NCI-H345 treated with DMSO at 0.1 percent for 48 hours (cell line): ENCODE measurements at regions not wholly inside any gene's neighbourhood (a gene's known extent, or its start where the extent isn't known, plus 50 kb on each side); places are given as distances from the start of the nearest gene placed in this dataset.
"Not testable (repeated sequence)": the region's sequence is repeated elsewhere in the genome, so short reads cannot be mapped to it uniquely, and the experiment has no call there.

Experiments used
- DNase-seq: peaks from one replicate; lab custom pipeline; 2025; ENCODE audit not compliant: unreplicated experiment; lab: John Stamatoyannopoulos, UW

DNA sequence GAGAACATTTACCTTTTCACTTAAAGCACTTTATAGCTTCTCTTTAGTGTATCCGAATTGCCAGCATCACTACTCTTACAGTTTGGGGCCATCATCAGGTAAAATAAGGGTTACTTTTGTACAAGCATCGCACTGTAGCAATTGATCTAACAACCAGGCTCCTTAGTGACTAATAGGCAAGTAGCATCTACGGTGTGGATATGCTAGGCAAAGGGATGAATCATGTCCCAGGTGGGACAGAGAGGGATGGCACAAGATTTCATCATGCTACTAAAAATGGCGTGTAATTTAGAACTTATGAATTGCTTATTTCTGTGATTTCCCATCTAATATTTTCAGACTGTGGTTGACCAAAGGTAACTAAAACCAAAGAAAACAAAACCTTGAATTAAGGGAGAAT, 582.3 kb downstream of the KCNH5 start:
- DNase-seq, result no peak

DNA sequence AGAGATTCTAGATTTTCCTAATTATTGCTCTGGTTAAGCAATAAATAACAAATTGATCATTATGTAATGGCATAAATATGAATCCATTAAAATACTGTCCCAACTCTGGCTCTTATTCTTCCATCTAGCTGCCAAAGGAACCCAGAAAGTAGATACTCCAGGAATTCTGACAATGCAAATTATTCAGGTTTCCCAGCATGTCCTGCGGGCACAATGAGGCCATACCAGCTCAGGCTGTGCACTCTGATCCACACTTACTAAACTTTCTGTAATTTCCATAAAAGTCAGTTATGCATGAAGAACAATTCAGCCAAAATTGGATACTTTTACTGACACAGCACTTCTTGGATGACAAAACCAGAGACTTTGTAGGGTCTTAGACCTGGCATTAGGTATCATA, 576.3 kb downstream of the KCNH5 start:
- DNase-seq, result no peak

GRCh38 chr14:62470935-62471334, 574.3 kb downstream of the KCNH5 start:
- no peak for DNase-seq

- DNase-seq, result no peak
Observed at GRCh38 chr14:62491146-62491545, 554.1 kb downstream of the KCNH5 start.

DNA sequence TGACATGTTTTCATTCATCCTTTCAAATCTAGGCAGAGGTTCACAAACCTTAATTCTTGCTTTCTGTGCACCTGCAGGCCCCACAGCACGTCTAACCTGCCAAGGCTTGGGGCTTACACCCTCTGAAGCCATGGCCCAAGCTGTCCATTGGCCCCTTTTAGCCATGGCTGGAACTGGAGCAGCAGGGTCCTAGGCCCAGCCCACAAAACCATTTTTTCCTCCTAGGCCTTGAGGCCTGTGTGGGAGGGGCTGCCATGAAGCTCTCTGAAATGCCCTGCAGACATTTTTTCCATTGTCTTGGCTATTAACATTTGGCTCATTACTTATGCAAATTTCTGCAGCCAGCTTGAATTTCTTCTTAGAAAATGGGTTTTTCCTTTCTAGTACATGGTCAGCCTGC, 547.5 kb downstream of the KCNH5 start:
- no peak for DNase-seq

- no peak for DNase-seq
Observed at GRCh38 chr14:62501021-62501750, 544.1 kb downstream of the KCNH5 start.

DNA sequence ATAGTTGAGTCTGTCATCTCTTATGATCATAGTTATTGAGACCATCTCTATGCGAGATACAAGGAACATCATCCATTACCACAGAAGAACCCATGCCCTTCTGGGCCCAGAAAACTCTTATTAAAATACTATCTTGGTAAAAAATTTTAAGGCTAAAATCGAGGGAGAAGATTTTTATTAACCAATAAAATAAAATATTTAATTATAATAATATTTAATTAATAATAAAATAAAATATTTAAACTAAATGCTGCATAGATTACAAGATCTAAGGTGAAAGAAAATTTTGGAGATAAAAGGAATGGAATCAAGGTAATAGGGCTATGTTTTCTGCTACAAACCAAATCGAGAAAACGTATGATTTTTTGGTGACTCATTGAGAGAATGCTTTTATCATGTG, 540.2 kb downstream of the KCNH5 start:
- DNase-seq, result no peak

- DNase-seq, result not testable (repeated sequence)
Observed at GRCh38 chr14:62521309-62521708, 523.9 kb downstream of the KCNH5 start.

DNA sequence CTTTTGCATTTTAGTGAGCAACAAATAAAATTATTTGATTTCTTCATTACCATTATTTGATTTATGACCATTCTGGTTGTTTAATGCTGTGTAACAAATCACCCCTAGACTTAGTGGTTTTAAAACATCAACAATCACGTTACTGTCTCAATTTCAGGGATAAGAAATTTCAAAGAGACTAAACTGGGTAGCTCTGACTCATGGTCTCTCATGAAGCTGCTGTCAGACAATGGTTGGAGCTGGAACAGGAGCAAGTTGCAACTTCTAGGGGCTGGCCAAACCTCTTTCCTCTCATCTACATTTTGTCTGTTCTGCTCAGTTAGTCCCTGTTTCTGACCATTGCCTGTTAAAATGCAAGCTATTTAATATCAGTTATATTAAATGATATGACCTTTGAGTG, 517.0 kb downstream of the KCNH5 start:
- DNase-seq, result no peak

GRCh38 chr14:62532181-62532580, 513.1 kb downstream of the KCNH5 start:
- no peak for DNase-seq

GRCh38 chr14:62546862-62547474, 498.3 kb downstream of the KCNH5 start:
- DNase-seq, result no peak

- no peak for DNase-seq
Observed at GRCh38 chr14:62557416-62557815, 487.8 kb downstream of the KCNH5 start.

GRCh38 chr14:62558451-62558850, 486.8 kb downstream of the KCNH5 start:
- no peak for DNase-seq

DNA sequence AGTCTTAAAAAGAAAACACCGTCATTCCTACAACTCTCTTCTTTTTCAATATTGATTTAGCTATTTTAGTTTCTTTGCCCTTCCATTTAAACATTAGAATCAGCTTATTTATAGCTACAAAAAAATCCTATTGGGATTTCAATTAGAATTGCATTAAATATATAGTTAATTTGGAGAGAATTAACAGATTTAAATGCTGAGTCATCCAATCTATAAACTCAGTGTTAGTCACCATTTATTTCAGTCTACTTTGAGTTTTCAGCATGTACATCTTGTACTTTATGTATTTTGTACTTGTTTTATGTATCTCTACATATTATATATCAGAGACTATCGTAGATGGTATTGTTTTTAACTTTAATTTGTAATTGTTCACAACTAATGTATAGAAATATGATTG, 460.0 kb downstream of the KCNH5 start:
- DNase-seq, result no peak

GRCh38 chr14:62592877-62593276, 452.4 kb downstream of the KCNH5 start:
- no peak for DNase-seq

DNA sequence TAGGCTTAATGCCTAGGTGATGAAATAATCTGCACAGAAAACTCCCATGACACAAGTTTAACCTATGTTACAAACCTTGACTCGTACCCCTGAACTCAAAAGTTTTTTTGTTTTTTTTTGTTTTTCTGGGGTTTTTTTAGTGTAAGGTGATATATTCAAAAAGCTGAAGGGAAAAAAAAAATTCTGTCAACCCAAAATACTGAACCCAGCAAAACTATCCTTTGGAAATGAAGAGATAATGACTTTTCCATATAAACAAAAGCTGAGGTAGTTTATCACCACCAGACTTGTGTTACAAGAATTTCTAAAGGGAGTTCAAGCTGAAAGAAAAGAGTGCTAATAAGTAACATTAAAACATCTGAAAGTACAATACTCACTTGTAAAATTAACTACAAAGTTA, 448.1 kb downstream of the KCNH5 start:
- DNase-seq, result no peak

GRCh38 chr14:62599616-62600385, 445.5 kb downstream of the KCNH5 start:
- no peak for DNase-seq

DNA sequence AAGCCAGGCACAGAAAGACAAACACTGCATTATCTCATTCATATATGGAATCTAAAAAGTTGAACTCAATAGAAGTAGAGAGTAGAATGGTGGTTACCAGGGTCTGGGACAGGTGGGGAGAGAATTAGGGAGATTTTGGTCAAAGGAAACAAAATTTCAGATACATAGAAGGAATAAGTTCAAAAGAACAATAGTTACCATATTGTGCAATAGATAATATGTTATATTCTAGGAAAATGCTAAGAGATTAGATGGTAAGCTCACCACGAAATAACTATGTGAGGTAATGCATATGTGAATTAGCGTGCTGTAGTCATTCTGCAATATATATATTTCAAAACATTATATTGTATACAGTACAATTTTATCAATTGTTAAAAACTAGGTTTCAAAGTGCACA, 442.5 kb downstream of the KCNH5 start:
- no peak for DNase-seq

DNA sequence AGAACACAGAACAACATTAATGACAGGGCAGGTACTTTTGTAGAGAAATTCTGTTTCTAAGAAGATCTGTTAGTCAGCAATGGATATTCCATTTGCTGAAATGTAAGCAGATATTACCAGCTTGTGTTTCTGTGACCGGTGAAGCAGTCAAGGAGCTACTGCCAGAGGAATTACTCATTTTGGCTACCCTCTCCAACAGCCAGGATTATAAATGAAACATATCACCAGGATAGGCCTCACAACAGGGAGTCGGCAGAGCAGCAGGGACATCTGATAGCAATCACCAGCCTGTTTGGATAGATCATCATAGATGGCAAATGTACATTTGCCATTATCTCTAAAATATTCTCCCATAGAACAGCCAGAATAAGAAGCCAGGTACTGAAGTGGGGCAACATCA, 440.7 kb downstream of the KCNH5 start:
- DNase-seq, result no peak

GRCh38 chr14:62614122-62614521, 431.1 kb downstream of the KCNH5 start:
- DNase-seq, result no peak

DNA sequence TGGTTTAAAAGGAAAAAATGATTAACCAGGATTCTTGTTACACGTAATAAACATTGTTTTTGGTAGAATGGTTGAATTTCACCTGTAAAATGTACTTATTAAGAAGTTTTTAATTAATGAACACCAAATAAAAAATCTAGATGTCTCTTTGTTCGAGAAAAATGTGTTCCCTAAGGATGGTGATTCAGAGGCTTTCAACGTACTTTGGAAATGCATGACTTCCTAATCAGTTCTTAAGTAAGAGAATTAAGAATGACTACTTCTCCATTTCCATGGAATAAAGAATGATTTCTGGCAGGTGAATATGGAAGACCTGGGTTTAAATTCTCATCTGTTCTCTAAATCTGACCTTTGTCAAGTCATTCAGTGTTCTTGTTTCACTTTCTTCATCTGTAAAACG, 428.6 kb downstream of the KCNH5 start:
- no peak for DNase-seq

DNA sequence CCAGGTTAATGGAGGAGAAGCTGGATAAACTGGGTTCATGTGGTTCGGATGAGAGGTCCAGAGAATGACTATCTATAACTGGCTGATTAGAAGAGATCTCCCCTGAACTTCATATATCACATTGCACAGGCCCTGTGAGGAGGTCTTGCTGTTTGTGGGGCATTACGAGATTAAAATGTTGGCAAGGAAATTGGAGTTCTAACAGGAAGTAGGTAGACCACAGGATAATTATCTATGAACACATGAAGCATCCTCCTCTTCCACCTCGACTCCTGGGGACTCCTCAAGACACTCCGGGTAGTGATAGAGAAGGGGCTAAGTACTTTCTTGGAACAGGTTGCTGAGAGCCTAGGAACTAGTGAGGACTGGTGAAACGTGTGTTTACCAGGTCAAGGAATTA, 418.8 kb downstream of the KCNH5 start:
- no peak for DNase-seq
